Inflammatory macrophage treated with lipopolysaccharide for 4 hours (primary cell): ENCODE measurements at regions not wholly inside any gene's neighbourhood (a gene's known extent, or its start where the extent isn't known, plus 50 kb on each side); places are given as distances from the start of the nearest gene placed in this dataset.
A peak's percentile ranks its signal among the peaks of the same experiment; 100 is the strongest.

ENCODE experiments used
- DNase-seq: peaks from one replicate; pipeline ENCODE4 v3.0.0-alpha.2; 2020

DNA sequence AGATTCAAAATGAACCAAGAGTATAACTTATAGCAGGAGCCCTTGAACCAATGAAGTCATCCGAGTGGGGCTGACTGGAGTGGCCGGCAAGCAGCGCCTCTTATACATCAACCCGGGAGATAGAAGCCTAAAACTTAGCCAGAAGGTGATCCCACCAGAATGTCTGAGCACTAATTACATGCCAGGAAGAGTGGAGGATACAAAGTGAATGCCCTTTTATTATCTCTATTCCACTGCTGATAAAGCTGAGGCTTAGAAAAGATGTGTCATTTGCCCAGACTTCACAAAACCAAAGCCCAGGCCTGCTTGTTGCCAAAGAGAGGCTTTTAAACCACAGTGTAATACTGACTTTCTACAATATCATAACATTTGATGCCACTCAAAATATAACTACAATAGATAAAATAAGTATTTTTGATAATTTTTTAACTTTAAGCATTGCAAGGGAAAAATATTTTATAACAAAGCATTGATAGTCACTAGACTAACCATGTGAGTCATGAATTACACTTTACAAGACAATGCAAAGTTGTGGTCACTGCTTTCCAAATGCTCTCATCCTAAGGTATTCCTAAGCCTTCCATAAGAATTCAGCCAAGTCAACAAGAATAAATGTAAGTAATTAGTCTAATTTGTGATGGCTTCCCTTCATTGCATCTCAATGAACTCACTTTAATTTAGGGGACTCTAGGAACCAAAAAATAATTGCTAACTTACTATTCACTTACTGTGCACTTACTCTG, 58.6 kb upstream of the ARID5B start:
- no peak for DNase-seq

DNA sequence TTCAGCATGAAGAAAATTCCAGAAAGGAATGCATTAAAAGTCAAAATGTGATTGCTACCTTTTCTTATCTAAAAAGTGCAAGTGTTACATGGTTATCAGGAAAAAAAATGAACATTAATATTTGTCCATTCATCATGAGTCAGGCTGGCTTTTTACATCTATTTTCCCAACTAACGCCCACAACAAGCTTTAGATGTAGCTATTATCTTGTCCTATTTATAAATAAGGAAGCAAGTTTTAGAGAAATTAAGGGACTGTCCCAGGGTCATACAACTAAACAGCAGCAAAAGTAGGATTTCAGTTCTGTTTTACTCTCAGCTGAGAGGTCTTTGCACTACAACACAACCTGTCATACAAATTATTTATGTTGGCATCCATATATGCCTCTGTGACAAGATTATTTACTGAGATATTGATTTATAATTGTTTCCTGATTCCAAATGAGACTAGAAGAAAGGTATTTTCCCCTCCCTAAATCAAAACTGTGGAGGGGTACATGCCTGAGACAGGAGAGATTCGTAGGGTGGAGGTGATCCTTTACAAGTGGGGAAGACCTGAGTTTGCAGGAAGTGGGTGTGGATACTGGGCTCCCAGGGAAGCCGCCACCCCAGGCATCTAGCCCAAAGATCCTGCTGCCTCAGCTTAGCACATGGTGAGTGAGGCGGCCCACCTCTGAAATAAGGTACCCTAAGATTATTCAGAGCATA, 57.2 kb upstream of the ARID5B start:
- DNase-seq, result peak; percentile 90

DNA sequence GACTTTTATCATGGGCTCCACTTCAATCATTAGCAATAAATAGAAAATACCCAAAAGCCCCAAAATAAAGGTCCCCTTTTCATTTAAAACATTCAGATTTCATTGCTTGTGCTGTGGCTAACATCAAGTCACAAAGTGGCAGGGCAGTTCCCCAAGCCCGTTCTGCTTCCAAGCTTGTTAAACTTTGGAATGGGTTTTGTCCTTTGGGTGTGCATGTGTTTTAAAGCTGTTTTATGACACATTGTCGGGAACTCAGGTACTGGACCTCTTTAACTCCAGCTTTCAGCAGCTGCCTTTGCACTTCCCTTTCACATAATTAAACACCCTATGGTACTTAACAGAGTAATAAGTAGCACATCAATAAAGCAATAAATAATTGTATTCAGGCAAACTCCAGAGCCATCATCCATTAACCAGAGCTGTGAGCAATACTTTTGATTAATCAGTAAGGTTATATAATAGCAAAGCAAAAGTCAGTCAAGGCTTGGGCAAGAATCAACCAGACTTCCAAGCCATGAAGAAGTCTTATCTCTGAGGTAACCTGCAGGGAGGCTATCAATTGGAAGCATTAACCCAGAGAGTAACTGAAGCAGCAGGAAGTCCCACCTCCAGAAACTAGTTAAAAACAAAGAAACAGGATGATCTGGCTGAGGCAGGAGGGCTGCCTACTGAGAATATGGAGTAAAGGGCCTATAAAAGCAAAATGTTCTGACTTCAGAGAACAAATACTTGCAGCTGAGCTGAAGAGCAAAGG, 56.1 kb upstream of the ARID5B start:
- no peak for DNase-seq

DNA sequence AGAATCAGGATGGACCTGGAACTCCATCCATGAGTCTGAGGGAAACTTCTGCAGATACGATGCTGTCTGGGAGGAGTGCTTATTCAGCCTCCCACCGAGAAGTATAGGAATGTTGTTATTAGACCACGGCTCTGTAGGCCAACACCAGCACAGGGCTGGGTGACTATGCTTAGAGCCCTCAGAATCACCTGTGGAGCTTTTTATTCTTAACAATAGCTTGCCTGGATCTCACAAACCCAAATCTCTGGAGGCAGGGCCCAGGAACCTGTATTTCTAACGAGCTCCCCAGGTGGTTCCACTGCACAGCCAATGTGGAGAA, 55.6 kb upstream of the ARID5B start:
- no peak for DNase-seq

DNA sequence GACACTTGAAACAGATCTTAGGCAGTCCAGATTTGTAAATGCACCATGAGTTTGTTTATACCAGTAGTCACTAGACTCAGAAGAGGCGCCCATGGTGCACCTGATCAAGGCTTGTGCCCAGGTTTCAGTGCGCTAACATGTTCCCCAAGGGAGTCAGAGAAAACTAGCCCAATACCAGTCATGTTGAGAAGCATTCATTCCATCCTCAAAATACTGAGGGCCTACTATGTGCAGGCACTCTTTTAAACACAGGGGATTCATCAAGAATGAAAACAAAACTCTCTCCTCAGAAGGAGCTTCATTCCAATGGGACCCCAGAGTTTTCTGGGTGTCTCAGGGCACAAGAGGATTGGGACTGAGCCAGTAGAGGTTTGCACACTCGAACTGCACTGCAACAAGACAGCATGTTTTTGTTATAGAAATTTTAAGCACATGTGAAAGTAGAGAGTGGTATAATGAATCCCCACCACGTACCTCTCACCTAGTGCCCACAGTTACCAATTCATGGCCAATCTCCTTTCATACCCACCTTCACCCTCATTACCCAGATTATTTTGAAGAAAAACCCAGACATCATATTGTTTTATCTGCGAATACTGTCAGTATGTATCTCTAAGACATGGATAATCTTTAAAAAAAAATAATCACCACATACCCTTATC, 55.0 kb upstream of the ARID5B start:
- no peak for DNase-seq

DNA sequence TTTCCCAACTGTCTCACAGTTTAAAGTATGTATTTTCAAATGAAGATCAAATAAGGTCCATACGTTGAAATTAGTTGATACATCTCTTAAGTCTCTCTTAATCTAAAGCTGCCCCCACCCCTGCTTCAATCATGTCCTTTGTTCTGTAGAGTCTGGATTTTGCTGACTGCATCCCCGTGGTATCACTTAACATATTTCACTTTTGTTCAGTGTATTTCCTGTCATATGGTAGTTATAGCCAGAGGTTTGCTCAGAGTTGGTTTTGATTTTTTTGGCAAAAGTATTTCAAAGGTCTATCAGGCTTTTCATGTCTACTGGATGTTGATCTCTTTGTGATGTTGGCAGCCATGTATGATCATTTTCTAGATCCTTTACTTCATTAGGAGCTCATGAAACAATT, 54.4 kb upstream of the ARID5B start:
- DNase-seq, result no peak

DNA sequence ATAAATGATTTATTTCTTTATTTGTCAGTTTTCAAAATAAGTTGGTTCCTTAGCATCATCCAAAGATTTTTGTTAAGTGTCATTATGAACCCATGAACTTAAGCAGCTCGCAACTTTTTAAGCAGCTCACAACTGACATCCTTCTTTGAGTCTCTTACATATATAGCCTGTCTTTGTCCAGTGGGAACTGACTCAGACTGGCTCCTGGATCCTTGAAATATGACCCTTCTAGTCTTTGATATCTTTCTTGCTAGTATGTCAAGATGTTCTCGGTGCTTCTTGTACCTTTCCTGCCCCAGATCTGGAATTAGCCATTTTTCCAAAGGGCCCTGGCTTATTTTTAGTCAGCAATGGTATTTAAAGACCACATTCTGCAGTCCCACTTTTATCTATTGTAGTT, 53.9 kb upstream of the ARID5B start:
- DNase-seq, result no peak

DNA sequence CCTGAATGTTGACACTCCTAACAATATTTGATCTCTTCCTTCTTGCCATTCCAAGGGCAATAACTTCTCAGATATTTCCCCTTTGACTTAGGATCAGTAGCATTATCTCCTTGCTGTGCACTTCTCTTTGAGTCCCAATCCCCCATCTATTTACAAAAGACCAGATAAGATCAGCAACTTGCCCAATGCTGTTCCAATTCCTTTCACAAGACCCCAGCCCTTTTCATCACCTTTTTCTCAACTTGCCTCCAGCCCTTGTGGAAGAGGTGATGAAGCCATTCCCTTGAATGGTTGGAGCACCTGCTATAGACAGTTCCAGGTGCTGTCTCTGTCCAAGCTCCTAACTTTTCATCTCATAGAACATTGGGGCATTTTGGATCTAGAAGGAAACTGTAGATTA, 51.1 kb upstream of the ARID5B start:
- no peak for DNase-seq
